ENCODE measurements at regions not wholly inside any gene's neighbourhood (a gene's known extent, or its start where the extent isn't known, plus 50 kb on each side); places are given as distances from the start of the nearest gene placed in this dataset.

DNA sequence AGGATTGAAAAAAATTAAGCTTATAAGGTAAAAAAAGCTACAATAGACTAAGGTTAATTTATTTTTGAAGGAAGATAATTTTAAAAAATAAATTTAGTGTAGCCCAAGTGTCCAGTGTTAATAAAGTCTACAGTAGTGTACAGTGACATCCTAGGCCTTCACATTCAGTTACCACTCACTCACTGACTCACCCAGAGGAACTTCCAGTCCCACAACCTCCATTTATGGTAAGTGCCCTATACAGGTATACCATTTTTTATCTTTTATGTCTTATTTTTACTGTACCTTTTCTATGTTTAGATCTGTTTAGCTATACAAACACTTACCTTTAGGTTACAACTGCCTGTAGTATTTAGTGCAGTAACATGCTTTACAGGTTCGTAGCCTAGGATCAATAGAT lies 79.8 kb upstream of the ZNF462 start:
- CTCF ChIA-PET = no interaction called here
- Histone ChIP-seq H3K79me2 (ENCODE audit: control insufficient read depth, insufficient read depth, low read length) (no peaks in the 10 kb centered on the region), H3K36me3 (ENCODE audit: control insufficient read depth in 2 of 2, extremely low read depth in 1 of 2, insufficient read depth in 2 of 2, low read length in 2 of 2) (no peaks in the 10 kb centered on the region), H3K27me3 (ENCODE audit: control insufficient read depth in 2 of 2, insufficient read depth in 2 of 2, low read length in 2 of 2) (no peaks in the 10 kb centered on the region), H2AFZ (ENCODE audit: low read depth, low read length) (no peak overlapping the region), H3K9me1 (replicated peaks; ENCODE audit: control insufficient read depth, extremely low read depth, insufficient read depth, low read length) (no peaks in the 10 kb centered on the region), H3K4me1 (ENCODE audit: control insufficient read depth, extremely low read depth, insufficient read depth, low read length) (no peaks in the 10 kb centered on the region), H3K9ac (replicated peaks; ENCODE audit: extremely low read depth, insufficient read depth, low read length) (no peak overlapping the region), H3K4me2 (ENCODE audit: insufficient read depth, low read length) (no peak overlapping the region), H4K20me1 (replicated peaks; ENCODE audit: control insufficient read depth, extremely low read depth, insufficient read depth, low read length) (no peaks in the 10 kb centered on the region), H3K27ac (ENCODE audit: insufficient read depth, low read depth, low read length) (no peak overlapping the region), H3K4me3 (replicated peaks in 1 of 3; ENCODE audit: insufficient read depth in 1 of 3, low read depth in 1 of 3, low read length in 3 of 3) (no peak overlapping the region), H3K9me3 (replicated peaks; ENCODE audit: control insufficient read depth, insufficient read depth, low read length) (no peaks in the 10 kb centered on the region)
- FAIRE-seq = no peak
- intact Hi-C loops (cut with micrococcal nuclease) = no loop called here
- dilution Hi-C loops (cut with MboI; ENCODE audit: extremely low pct_ligation_motif_present, low sequenced_read_pairs) = no loop called here
- BruUV-seq (replicated peaks) = no TSS peak
- POLR2A ChIA-PET = no interaction called here
- no peak for TF ChIP-seq FOS (IDR thresholded peaks at IDR 0.05; ENCODE audit: borderline replicate concordance, insufficient read depth, low read length)
- no peak for TF ChIP-seq JUN (IDR thresholded peaks at IDR 0.05; ENCODE audit: borderline replicate concordance, insufficient read depth, insufficient read length, low read depth)
- TF ChIP-seq POLR2A (IDR thresholded peaks at IDR 0.05; ENCODE audit: low read depth, low read length) = no peak
- TF ChIP-seq EZH2 (IDR thresholded peaks at IDR 0.05; ENCODE audit: borderline replicate concordance, low read depth, low read length, severe bottlenecking) = no peak
- TF ChIP-seq, protein P1, sequence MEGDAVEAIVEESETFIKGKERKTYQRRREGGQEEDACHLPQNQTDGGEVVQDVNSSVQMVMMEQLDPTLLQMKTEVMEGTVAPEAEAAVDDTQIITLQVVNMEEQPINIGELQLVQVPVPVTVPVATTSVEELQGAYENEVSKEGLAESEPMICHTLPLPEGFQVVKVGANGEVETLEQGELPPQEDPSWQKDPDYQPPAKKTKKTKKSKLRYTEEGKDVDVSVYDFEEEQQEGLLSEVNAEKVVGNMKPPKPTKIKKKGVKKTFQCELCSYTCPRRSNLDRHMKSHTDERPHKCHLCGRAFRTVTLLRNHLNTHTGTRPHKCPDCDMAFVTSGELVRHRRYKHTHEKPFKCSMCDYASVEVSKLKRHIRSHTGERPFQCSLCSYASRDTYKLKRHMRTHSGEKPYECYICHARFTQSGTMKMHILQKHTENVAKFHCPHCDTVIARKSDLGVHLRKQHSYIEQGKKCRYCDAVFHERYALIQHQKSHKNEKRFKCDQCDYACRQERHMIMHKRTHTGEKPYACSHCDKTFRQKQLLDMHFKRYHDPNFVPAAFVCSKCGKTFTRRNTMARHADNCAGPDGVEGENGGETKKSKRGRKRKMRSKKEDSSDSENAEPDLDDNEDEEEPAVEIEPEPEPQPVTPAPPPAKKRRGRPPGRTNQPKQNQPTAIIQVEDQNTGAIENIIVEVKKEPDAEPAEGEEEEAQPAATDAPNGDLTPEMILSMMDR (IDR thresholded peaks at IDR 0.05; ENCODE audit: extremely low read depth in 1 of 2, insufficient read depth in 1 of 2, low read depth in 1 of 2, low read length in 2 of 2) = no peak
- DNase-seq (ENCODE audit: low read depth, low spot score) = no peak

DNA sequence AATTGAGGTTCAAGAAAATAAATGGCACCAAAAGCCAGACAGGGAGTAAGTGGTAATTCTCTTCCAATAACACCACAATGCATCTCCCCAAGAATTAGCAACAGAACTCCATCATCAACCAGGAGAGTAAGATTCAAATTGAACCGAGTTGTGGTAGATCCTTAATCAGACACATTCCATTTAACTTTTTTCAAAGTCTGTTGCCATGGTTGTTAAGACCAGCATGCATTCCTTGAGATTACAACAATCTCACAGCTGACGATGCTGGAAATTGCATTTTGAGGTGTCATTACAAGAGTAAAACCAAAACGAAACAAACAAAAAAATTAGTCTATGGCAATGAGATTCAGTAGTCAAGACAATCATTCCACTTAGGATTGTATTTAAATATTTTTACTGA lies 78.9 kb upstream of the ZNF462 start:
- no peaks in the 10 kb centered on the region for H3K79me2 ChIP-seq (ENCODE audit: control insufficient read depth, insufficient read depth, low read length)
- TF ChIP-seq MYC (IDR thresholded peaks at IDR 0.05; ENCODE audit: low read depth, low read length) = no peak
- TF ChIP-seq, protein P2, sequence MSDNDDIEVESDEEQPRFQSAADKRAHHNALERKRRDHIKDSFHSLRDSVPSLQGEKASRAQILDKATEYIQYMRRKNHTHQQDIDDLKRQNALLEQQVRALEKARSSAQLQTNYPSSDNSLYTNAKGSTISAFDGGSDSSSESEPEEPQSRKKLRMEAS (IDR thresholded peaks at IDR 0.05; ENCODE audit: insufficient read depth, insufficient read length) = no peak
- no peak for TF ChIP-seq POLR2AphosphoS5 (IDR thresholded peaks at IDR 0.05; ENCODE audit: insufficient read depth, low read depth, low read length)
- TF ChIP-seq JUN (IDR thresholded peaks at IDR 0.05; ENCODE audit: borderline replicate concordance, insufficient read depth, insufficient read length, low read depth) = no peak
- no peak for TF ChIP-seq EZH2 (IDR thresholded peaks at IDR 0.05; ENCODE audit: borderline replicate concordance, low read depth, low read length, severe bottlenecking)
- no peak for TF ChIP-seq FOS (IDR thresholded peaks at IDR 0.05; ENCODE audit: borderline replicate concordance, insufficient read depth, low read length)
- TF ChIP-seq POLR2A (IDR thresholded peaks at IDR 0.05; ENCODE audit: low read depth, low read length) = no peak
- TF ChIP-seq, protein P1 (IDR thresholded peaks at IDR 0.05; ENCODE audit: extremely low read depth in 1 of 2, insufficient read depth in 1 of 2, low read depth in 1 of 2, low read length in 2 of 2) = no peak
- no peak for TF ChIP-seq GATA2 (IDR thresholded peaks at IDR 0.05; ENCODE audit: insufficient read depth, insufficient read length, low read depth, low read length)
- CTCF ChIA-PET = no interaction called here
- POLR2A ChIA-PET = no interaction called here
- no TSS peak for BruUV-seq (replicated peaks)
- no peaks in the 10 kb centered on the region for H3K36me3 ChIP-seq (ENCODE audit: control insufficient read depth in 2 of 2, extremely low read depth in 1 of 2, insufficient read depth in 2 of 2, low read length in 2 of 2)
- H3K27ac ChIP-seq (ENCODE audit: insufficient read depth, low read depth, low read length) = no peak overlapping the region
- no peaks in the 10 kb centered on the region for H3K9me3 ChIP-seq (replicated peaks; ENCODE audit: control insufficient read depth, insufficient read depth, low read length)
- dilution Hi-C loops (cut with MboI; ENCODE audit: extremely low pct_ligation_motif_present, low sequenced_read_pairs) (no loop called here), intact Hi-C loops (cut with micrococcal nuclease) (no loop called here)
- DNase-seq (ENCODE audit: low read depth, low spot score) (no peak), FAIRE-seq (no peak)
- H3K4me1 ChIP-seq (ENCODE audit: control insufficient read depth, extremely low read depth, insufficient read depth, low read length) = no peaks in the 10 kb centered on the region
- no peak overlapping the region for H3K9ac ChIP-seq (replicated peaks; ENCODE audit: extremely low read depth, insufficient read depth, low read length)
- H2AFZ ChIP-seq (ENCODE audit: low read depth, low read length) = no peak overlapping the region
- H3K4me2 ChIP-seq (ENCODE audit: insufficient read depth, low read length) = no peak overlapping the region
- H3K27me3 ChIP-seq (ENCODE audit: control insufficient read depth in 2 of 2, insufficient read depth in 2 of 2, low read length in 2 of 2) = no peaks in the 10 kb centered on the region
- no peaks in the 10 kb centered on the region for H3K9me1 ChIP-seq (replicated peaks; ENCODE audit: control insufficient read depth, extremely low read depth, insufficient read depth, low read length)
- H3K4me3 ChIP-seq (replicated peaks in 1 of 3; ENCODE audit: insufficient read depth in 1 of 3, low read depth in 1 of 3, low read length in 3 of 3) = no peak overlapping the region
- H4K20me1 ChIP-seq (replicated peaks; ENCODE audit: control insufficient read depth, extremely low read depth, insufficient read depth, low read length) = no peaks in the 10 kb centered on the region
